K562 (cell line): ENCODE measurements at regions not wholly inside any gene's neighbourhood (a gene's known extent, or its start where the extent isn't known, plus 50 kb on each side); places are given as distances from the start of the nearest gene placed in this dataset.
A peak's percentile ranks its signal among the peaks of the same experiment; 100 is the strongest.

Source experiments
- ESRRA ChIP-seq: fragments of 450-650 bp; IDR thresholded peaks from 2 replicates; pipeline ENCODE4 v1.6.1; 2014; ENCODE audit warnings: low read depth, mild to moderate bottlenecking, moderate library complexity, borderline replicate concordance
- KLF13 ChIP-seq: fragments of 450-650 bp; IDR thresholded peaks from 2 replicates; pipeline ENCODE4 v1.6.1; 2016; ENCODE audit warnings: missing genetic modification characterization, low read depth, mild to moderate bottlenecking, missing compliant biosample characterization, moderate library complexity, borderline replicate concordance
- MGA ChIP-seq: fragments of 450-650 bp; IDR thresholded peaks from 2 replicates; pipeline ENCODE4 v1.6.1; 2016; ENCODE audit warnings: mild to moderate bottlenecking, moderate library complexity
- NKRF ChIP-seq: fragments of 450-650 bp; IDR thresholded peaks from 2 replicates; pipeline ENCODE4 v1.6.1; 2016; ENCODE audit warnings: borderline replicate concordance
- PML ChIP-seq: IDR thresholded peaks from 2 replicates; pipeline ENCODE4 v1.6.1; 2012; ENCODE audit warnings: low read length, inconsistent platforms
- SIX5 ChIP-seq, 2 experiments: IDR thresholded peaks; 2 replicates each; pipeline ENCODE4 v1.6.1; 2011; ENCODE audit warnings: low read length in 2 of 2, borderline replicate concordance in 1 of 2, low read depth in 1 of 2, mild to moderate bottlenecking in 1 of 2, moderate library complexity in 1 of 2; ENCODE audit not compliant: insufficient read depth in 1 of 2
- ZNF280A ChIP-seq: fragments of 450-650 bp; IDR thresholded peaks from 2 replicates; pipeline ENCODE4 v1.6.1; 2018; ENCODE audit warnings: mild to moderate bottlenecking, low read depth; ENCODE audit not compliant: partially characterized antibody
- ZNF75A ChIP-seq: fragments of 450-650 bp; formaldehyde crosslinking; IDR thresholded peaks from 2 replicates; pipeline ENCODE4 v1.4.0; 2020; ENCODE audit warnings: mild to moderate bottlenecking
- TF ChIP-seq, protein P1 (sequence below): fragments of 450-650 bp; formaldehyde crosslinking; IDR thresholded peaks from 2 replicates; pipeline ENCODE4 v1.4.0; 2020; ENCODE audit warnings: mild to moderate bottlenecking

DNA sequence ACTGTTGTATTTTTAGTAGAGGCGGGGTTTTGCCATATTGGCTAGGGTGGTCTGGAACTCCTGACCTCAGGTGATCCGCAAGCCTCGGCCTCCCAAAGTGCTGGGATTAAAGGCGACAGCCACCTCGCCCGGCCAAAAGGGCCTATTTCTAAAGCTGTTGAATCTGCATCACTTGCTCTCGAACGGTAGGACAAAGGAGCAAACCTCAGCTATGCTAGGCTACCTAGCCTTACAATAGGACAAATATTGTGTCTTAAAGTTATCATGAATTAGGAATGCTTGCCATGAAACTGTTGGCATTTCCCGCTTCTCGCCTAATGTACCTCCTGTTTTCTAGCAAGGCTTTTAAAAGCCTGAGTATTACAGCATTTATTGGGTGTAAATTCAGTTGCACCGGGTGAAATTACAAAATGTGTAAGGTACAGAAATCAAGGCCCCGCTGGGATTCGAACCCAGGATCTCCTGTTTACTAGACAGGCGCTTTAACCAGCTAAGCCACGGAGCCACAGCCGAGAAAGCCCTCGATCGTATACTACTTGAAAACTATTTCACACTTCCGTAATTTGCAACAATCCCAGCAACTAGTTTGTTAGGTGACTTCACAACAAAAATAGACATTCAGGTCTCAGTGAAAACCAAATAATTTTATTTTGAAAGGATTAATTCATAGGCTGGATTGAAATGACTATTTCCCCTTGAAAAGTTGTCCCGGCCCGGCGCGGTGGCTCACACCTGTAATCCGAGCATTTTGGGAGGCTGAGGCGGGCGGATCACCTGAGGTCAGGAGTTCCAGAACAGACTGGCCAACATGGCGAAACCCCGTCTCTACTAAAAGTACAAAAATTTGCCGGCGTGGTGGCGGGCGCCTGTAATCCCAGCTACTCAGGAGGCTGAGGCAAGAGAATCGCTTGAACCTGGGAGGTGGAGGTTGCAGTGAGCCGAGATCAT, 211.6 kb upstream of the ZNF184 start (continued):
- TF ChIP-seq MGA (no peak), ESRRA (0 out of 2 replicates have a peak, but pooled peaks have one; percentile 45), PML (peak; percentile 41; the same call in 1 of the 2 replicates), ZNF280A (no peak), ZNF75A (no peak), NKRF (no peak), SIX5 (IDR thresholded peaks at IDR 0.05; ENCODE audit: borderline replicate concordance in 1 of 2, insufficient read depth in 1 of 2, low read depth in 1 of 2, low read length in 2 of 2) (no peak), KLF13 (0 out of 2 replicates have a peak, but pooled peaks have one; percentile 42)
- TF ChIP-seq, protein P1, sequence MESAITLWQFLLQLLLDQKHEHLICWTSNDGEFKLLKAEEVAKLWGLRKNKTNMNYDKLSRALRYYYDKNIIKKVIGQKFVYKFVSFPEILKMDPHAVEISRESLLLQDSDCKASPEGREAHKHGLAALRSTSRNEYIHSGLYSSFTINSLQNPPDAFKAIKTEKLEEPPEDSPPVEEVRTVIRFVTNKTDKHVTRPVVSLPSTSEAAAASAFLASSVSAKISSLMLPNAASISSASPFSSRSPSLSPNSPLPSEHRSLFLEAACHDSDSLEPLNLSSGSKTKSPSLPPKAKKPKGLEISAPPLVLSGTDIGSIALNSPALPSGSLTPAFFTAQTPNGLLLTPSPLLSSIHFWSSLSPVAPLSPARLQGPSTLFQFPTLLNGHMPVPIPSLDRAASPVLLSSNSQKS (CRISPR knock-in tag): no peak
